ENCODE measurements at regions not wholly inside any gene's neighbourhood (a gene's known extent, or its start where the extent isn't known, plus 50 kb on each side); places are given as distances from the start of the nearest gene placed in this dataset.

DNA sequence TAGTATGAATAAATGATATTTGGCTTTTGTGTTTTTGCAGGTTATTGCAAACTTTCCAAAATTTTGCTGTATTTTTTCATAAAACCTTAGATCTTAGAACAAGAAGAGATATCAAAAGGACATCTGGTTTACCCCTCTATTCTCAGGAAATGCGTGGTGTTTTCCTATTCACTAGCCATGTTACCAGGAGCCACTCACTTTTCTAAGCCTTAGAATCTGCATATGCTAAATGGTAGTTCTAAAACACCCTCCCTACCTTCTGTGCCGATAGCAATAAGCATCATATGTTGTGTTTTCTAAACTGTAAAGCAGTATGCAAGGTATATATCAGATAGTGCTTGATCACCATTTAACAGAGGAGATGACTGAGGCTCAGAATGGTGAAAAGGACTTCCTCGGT is 715.0 kb upstream of the CELF2 start:
- H3K4me3 ChIP-seq (ENCODE audit: insufficient read depth, low read depth, low read length), result no peak overlapping the region
- no peaks in the 10 kb centered on the region for H3K36me3 ChIP-seq (replicated peaks; ENCODE audit: control insufficient read depth, insufficient read depth, low read length)
- DNase-seq, result no peak

GRCh38 chr10:10307036-10307435 is 710.6 kb upstream of the CELF2 start:
- no peak overlapping the region for H3K4me3 ChIP-seq (ENCODE audit: insufficient read depth, low read depth, low read length)
- no peak for DNase-seq
- H3K36me3 ChIP-seq (replicated peaks; ENCODE audit: control insufficient read depth, insufficient read depth, low read length), result no peaks in the 10 kb centered on the region
- no peaks in the 10 kb centered on the region for H3K27me3 ChIP-seq (ENCODE audit: control insufficient read depth, insufficient read depth, low read length)

More for the DNA sequence above, 715.0 kb upstream of the CELF2 start:
- no peaks in the 10 kb centered on the region for H3K27me3 ChIP-seq (ENCODE audit: control insufficient read depth, insufficient read depth, low read length)

DNA sequence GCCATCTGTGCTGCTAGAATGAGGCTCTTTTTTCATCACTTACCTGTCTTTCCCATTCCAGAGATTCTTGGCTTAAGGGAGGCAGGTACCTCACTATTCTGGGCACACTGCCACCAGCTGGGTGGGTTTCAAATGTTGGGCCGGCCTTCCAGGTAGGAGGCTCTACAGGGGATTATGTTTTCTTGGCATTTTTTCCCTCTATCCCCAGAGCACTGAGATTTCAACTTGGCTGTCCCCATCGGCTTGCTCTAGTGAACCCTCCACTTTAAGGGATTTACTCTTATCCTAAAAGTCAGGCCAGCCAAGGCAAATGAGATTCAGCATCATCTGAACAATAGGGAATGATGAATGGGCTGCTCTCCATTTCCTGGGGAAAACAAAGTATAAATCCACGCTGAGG is 710.1 kb upstream of the CELF2 start:
- H3K36me3 ChIP-seq (replicated peaks; ENCODE audit: control insufficient read depth, insufficient read depth, low read length), result no peaks in the 10 kb centered on the region
- no peak for DNase-seq

GRCh38 chr10:10310498-10310897 is 707.2 kb upstream of the CELF2 start:
- DNase-seq, result no peak
- H3K36me3 ChIP-seq (replicated peaks; ENCODE audit: control insufficient read depth, insufficient read depth, low read length), result no peaks in the 10 kb centered on the region
- H3K27me3 ChIP-seq (ENCODE audit: control insufficient read depth, insufficient read depth, low read length), result no peaks in the 10 kb centered on the region
- no peak overlapping the region for H3K4me3 ChIP-seq (ENCODE audit: insufficient read depth, low read depth, low read length)

More for the DNA sequence above, 710.1 kb upstream of the CELF2 start:
- H3K4me3 ChIP-seq (ENCODE audit: insufficient read depth, low read depth, low read length), result no peak overlapping the region
- no peaks in the 10 kb centered on the region for H3K27me3 ChIP-seq (ENCODE audit: control insufficient read depth, insufficient read depth, low read length)

GRCh38 chr10:10311966-10312365 is 705.7 kb upstream of the CELF2 start:
- no peaks in the 10 kb centered on the region for H3K36me3 ChIP-seq (replicated peaks; ENCODE audit: control insufficient read depth, insufficient read depth, low read length)
- no peak for DNase-seq
- no peaks in the 10 kb centered on the region for H3K27me3 ChIP-seq (ENCODE audit: control insufficient read depth, insufficient read depth, low read length)
- H3K4me3 ChIP-seq (ENCODE audit: insufficient read depth, low read depth, low read length), result no peak overlapping the region

DNA sequence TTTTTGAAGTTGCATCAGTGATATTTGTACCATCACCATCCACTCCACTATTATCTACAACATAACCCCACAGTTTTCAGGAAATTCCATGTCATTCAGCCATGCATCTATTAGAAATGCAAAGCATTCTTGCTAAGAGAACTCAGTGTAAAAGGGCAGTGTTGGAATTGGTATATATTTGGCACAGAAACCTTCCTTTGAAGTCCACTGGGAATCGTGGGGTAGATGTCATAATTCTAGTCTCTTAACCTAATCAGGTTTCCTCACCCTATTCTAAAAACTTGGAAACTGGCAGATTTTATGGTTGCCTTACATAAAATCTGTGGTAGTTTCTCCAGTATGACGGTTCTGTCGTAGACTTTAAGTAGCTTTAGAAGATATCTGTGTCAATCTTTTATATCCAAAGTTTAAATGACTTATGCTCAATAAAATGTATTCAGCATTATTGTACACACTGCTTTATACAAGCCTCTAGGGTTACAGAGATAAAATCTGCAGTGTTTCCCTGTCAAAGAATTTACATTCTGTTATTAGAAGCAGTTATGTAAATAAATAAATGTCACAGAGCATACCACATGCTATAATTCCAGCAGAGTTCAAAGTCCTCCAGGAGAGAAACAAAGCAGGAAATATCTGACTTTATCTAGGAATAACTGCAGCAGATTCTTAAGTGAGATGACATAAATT is 704.4 kb upstream of the CELF2 start:
- no peak overlapping the region for H3K4me3 ChIP-seq (ENCODE audit: insufficient read depth, low read depth, low read length)
- H3K36me3 ChIP-seq (replicated peaks; ENCODE audit: control insufficient read depth, insufficient read depth, low read length), result no peaks in the 10 kb centered on the region
- DNase-seq, result no peak
- no peaks in the 10 kb centered on the region for H3K27me3 ChIP-seq (ENCODE audit: control insufficient read depth, insufficient read depth, low read length)

- Histone ChIP-seq H3K36me3 (replicated peaks; ENCODE audit: control insufficient read depth, insufficient read depth, low read length) (no peaks in the 10 kb centered on the region), H3K27me3 (ENCODE audit: control insufficient read depth, insufficient read depth, low read length) (no peaks in the 10 kb centered on the region), H3K4me3 (ENCODE audit: insufficient read depth, low read depth, low read length) (no peak overlapping the region)
- DNase-seq, result no peak
Observed at GRCh38 chr10:10314626-10315025, 703.0 kb upstream of the CELF2 start.

DNA sequence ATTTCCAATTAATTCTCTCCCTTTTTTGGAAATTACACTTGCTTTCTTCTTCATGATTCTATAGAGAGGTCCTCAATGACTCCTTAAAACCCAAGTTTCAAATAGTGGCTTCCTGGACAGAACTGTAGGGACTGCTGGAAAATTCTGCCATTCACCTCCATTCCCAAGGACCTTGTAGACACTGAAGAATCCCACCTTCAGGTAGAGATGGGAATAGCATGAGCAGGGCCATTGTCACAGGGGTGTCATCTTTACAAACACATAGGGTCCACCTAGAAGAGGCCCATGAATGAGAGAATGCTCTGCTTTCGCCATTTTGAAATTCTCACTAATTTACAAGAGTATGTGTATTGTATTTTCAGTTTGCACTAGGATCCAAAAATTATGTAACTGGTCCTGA is 701.7 kb upstream of the CELF2 start:
- H3K27me3 ChIP-seq (ENCODE audit: control insufficient read depth, insufficient read depth, low read length), result no peaks in the 10 kb centered on the region
- no peak overlapping the region for H3K4me3 ChIP-seq (ENCODE audit: insufficient read depth, low read depth, low read length)
- no peak for DNase-seq
- H3K36me3 ChIP-seq (replicated peaks; ENCODE audit: control insufficient read depth, insufficient read depth, low read length), result no peaks in the 10 kb centered on the region

GRCh38 chr10:10317151-10317550 is 700.5 kb upstream of the CELF2 start:
- DNase-seq, result no peak
- Histone ChIP-seq H3K36me3 (replicated peaks; ENCODE audit: control insufficient read depth, insufficient read depth, low read length) (no peaks in the 10 kb centered on the region), H3K4me3 (ENCODE audit: insufficient read depth, low read depth, low read length) (no peak overlapping the region), H3K27me3 (ENCODE audit: control insufficient read depth, insufficient read depth, low read length) (no peaks in the 10 kb centered on the region)

GRCh38 chr10:10318856-10319255 is 698.8 kb upstream of the CELF2 start:
- no peak for DNase-seq
- Histone ChIP-seq H3K27me3 (ENCODE audit: control insufficient read depth, insufficient read depth, low read length) (no peaks in the 10 kb centered on the region), H3K36me3 (replicated peaks; ENCODE audit: control insufficient read depth, insufficient read depth, low read length) (no peaks in the 10 kb centered on the region), H3K4me3 (ENCODE audit: insufficient read depth, low read depth, low read length) (no peak overlapping the region)

DNA sequence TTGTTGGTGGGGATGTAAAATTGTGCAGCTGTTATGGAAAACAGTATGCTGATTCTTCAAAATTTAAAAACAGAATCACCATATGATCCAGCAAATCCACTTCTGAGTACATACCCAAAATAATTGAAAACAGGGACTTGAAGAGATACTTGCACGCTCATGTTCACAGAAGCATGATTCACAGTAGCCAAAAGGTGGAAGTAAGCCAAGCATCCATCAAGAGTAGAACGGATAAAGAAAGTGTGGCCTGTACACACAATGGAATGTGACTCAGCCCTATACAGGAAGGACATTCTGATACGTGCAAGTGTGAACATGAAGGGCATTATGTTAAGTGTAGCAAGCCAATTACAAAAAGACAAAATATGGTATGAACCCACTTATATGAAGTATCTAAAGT is 696.7 kb upstream of the CELF2 start:
- H3K27me3 ChIP-seq (ENCODE audit: control insufficient read depth, insufficient read depth, low read length), result no peaks in the 10 kb centered on the region
- H3K4me3 ChIP-seq (ENCODE audit: insufficient read depth, low read depth, low read length), result no peak overlapping the region
- no peak for DNase-seq
- no peaks in the 10 kb centered on the region for H3K36me3 ChIP-seq (replicated peaks; ENCODE audit: control insufficient read depth, insufficient read depth, low read length)

DNA sequence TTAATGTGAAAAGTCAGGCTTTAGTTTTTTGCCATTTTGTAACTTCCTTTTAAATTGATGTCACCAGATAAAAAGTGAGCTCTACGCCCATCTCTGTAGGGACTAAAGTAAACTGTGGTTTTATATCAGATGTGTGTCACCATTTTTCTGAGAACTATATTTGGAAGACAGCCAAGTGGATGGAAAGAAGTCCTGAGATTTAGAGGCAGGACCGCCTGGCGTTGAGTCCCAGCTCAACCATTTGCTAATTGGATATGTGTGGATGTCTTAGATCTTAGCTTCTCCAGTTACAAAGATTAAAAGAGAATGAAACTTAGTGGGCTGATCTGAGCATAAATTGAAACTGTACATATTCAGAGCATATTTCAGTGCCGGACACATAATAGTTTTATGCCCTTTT is 691.6 kb upstream of the CELF2 start:
- no peaks in the 10 kb centered on the region for H3K27me3 ChIP-seq (ENCODE audit: control insufficient read depth, insufficient read depth, low read length)
- H3K36me3 ChIP-seq (replicated peaks; ENCODE audit: control insufficient read depth, insufficient read depth, low read length), result no peaks in the 10 kb centered on the region
- H3K4me3 ChIP-seq (ENCODE audit: insufficient read depth, low read depth, low read length), result no peak overlapping the region
- DNase-seq, result no peak

GRCh38 chr10:10327934-10328333 is 689.7 kb upstream of the CELF2 start:
- Histone ChIP-seq H3K4me3 (ENCODE audit: insufficient read depth, low read depth, low read length) (no peak overlapping the region), H3K36me3 (replicated peaks; ENCODE audit: control insufficient read depth, insufficient read depth, low read length) (no peaks in the 10 kb centered on the region), H3K27me3 (ENCODE audit: control insufficient read depth, insufficient read depth, low read length) (no peaks in the 10 kb centered on the region)
- no peak for DNase-seq

GRCh38 chr10:10330418-10330817 is 687.3 kb upstream of the CELF2 start:
- H3K4me3 ChIP-seq (ENCODE audit: insufficient read depth, low read depth, low read length), result no peak overlapping the region

DNA sequence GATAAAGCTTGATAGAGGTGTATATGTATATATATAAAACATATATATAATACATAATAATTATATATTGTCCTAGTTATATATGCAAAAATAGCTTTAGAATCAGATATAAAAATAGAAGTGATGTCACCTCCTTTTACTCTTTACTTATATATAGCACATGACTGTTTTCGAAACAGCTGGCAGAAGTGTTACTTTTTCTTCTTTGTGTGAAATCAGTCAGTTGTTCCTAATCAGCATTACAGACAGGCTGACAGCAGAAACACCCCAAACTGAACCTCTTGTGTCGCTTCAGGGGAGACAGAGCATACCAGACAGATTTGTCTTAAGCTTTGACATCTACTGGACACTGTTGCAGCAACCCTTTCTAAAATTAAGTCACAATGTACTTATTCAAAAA is 684.9 kb upstream of the CELF2 start:
- DNase-seq, result no peak
- no peaks in the 10 kb centered on the region for H3K36me3 ChIP-seq (replicated peaks; ENCODE audit: control insufficient read depth, insufficient read depth, low read length)
- no peaks in the 10 kb centered on the region for H3K27me3 ChIP-seq (ENCODE audit: control insufficient read depth, insufficient read depth, low read length)
- H3K4me3 ChIP-seq (ENCODE audit: insufficient read depth, low read depth, low read length), result no peak overlapping the region

More at GRCh38 chr10:10330418-10330817, 687.3 kb upstream of the CELF2 start:
- no peak for DNase-seq
- Histone ChIP-seq H3K27me3 (ENCODE audit: control insufficient read depth, insufficient read depth, low read length) (no peaks in the 10 kb centered on the region), H3K36me3 (replicated peaks; ENCODE audit: control insufficient read depth, insufficient read depth, low read length) (no peaks in the 10 kb centered on the region)

DNA sequence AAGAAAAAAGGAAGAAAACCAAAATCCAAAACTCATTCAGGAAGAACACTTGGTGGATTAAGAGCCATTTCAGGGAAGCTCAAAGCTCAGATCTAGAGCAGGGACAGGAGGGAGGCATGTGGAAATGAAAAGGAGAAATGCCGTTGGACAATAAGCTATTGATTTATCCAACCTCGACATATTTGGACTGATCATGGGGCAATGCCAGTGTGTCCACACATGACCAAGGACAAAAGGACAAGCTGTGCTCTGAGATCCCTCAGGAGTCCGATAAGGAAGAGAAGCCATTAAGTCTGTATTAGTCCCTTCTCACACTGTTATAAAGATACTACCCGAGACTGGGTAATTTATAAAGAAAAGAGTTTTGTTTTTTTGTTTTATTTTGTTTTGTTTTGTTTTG is 684.0 kb upstream of the CELF2 start:
- DNase-seq, result no peak
- H3K27me3 ChIP-seq (ENCODE audit: control insufficient read depth, insufficient read depth, low read length), result no peaks in the 10 kb centered on the region
- H3K36me3 ChIP-seq (replicated peaks; ENCODE audit: control insufficient read depth, insufficient read depth, low read length), result no peaks in the 10 kb centered on the region
- H3K4me3 ChIP-seq (ENCODE audit: insufficient read depth, low read depth, low read length), result no peak overlapping the region
